ENCODE measurements at regions not wholly inside any gene's neighbourhood (a gene's known extent, or its start where the extent isn't known, plus 50 kb on each side); places are given as distances from the start of the nearest gene placed in this dataset.

- DNase-seq (ENCODE audit: low read depth), result no peak
- no peak overlapping the region for H3K4me3 ChIP-seq (ENCODE audit: low read depth, low read length)
- TF ChIP-seq POLR2A (IDR thresholded peaks at IDR 0.05; ENCODE audit: extremely low read depth, insufficient read length) (no peak), MYC (IDR thresholded peaks at IDR 0.05; ENCODE audit: low read depth, low read length) (no peak)
- TF ChIP-seq, protein P1, sequence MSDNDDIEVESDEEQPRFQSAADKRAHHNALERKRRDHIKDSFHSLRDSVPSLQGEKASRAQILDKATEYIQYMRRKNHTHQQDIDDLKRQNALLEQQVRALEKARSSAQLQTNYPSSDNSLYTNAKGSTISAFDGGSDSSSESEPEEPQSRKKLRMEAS (IDR thresholded peaks at IDR 0.05; ENCODE audit: low read depth, low read length), result no peak
- TF ChIP-seq, protein P2, sequence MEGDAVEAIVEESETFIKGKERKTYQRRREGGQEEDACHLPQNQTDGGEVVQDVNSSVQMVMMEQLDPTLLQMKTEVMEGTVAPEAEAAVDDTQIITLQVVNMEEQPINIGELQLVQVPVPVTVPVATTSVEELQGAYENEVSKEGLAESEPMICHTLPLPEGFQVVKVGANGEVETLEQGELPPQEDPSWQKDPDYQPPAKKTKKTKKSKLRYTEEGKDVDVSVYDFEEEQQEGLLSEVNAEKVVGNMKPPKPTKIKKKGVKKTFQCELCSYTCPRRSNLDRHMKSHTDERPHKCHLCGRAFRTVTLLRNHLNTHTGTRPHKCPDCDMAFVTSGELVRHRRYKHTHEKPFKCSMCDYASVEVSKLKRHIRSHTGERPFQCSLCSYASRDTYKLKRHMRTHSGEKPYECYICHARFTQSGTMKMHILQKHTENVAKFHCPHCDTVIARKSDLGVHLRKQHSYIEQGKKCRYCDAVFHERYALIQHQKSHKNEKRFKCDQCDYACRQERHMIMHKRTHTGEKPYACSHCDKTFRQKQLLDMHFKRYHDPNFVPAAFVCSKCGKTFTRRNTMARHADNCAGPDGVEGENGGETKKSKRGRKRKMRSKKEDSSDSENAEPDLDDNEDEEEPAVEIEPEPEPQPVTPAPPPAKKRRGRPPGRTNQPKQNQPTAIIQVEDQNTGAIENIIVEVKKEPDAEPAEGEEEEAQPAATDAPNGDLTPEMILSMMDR (IDR thresholded peaks at IDR 0.05; ENCODE audit: low read depth, low read length), result no peak
Measured at GRCh38 chr22:47309946-47310345, 547.5 kb downstream of the TBC1D22A start.

- TF ChIP-seq MYC (IDR thresholded peaks at IDR 0.05; ENCODE audit: low read depth, low read length) (no peak), POLR2A (IDR thresholded peaks at IDR 0.05; ENCODE audit: extremely low read depth, insufficient read length) (no peak)
- TF ChIP-seq, protein P2 (IDR thresholded peaks at IDR 0.05; ENCODE audit: low read depth, low read length), result no peak
- TF ChIP-seq, protein P1 (IDR thresholded peaks at IDR 0.05; ENCODE audit: low read depth, low read length), result no peak
- no peak for DNase-seq (ENCODE audit: low read depth)
- H3K4me3 ChIP-seq (ENCODE audit: low read depth, low read length), result no peak overlapping the region
Measured at GRCh38 chr22:47309476-47309875, 547.0 kb downstream of the TBC1D22A start.

DNA sequence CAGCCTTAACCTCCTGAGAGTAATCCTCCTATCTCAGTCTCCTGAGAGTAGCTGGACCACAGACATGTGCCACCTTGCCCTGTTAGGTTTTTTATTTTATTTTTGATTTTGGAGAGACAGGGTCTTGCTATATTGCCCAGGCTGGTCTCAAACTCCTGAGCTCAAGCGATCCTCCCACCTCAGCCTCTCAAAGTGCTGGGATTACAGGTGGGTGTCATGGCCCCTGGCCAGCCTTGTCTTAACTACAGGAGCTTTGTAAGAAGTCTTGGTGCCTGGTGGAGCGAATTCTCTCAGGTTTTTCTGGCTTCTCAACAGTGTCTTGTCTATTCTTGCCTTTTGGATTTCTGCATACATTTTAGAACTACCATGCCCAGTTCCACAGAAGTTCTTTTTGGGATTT lies 546.4 kb downstream of the TBC1D22A start:
- TF ChIP-seq MYC (IDR thresholded peaks at IDR 0.05; ENCODE audit: low read depth, low read length) (no peak), POLR2A (IDR thresholded peaks at IDR 0.05; ENCODE audit: extremely low read depth, insufficient read length) (no peak)
- TF ChIP-seq, protein P1 (IDR thresholded peaks at IDR 0.05; ENCODE audit: low read depth, low read length), result no peak
- TF ChIP-seq, protein P2 (IDR thresholded peaks at IDR 0.05; ENCODE audit: low read depth, low read length), result no peak

GRCh38 chr22:47307822-47308221 lies 545.4 kb downstream of the TBC1D22A start:
- no peak overlapping the region for H3K4me3 ChIP-seq (ENCODE audit: low read depth, low read length)
- TF ChIP-seq MYC (IDR thresholded peaks at IDR 0.05; ENCODE audit: low read depth, low read length), result no peak
- TF ChIP-seq, protein P1 (IDR thresholded peaks at IDR 0.05; ENCODE audit: low read depth, low read length), result no peak
- TF ChIP-seq, protein P2 (IDR thresholded peaks at IDR 0.05; ENCODE audit: low read depth, low read length), result no peak
- no peak for TF ChIP-seq POLR2A (IDR thresholded peaks at IDR 0.05; ENCODE audit: extremely low read depth, insufficient read length)
- no peak for DNase-seq (ENCODE audit: low read depth)

More for the DNA sequence above, 546.4 kb downstream of the TBC1D22A start:
- H3K4me3 ChIP-seq (ENCODE audit: low read depth, low read length), result no peak overlapping the region
- DNase-seq (ENCODE audit: low read depth), result no peak

GRCh38 chr22:47307326-47307725 lies 544.9 kb downstream of the TBC1D22A start:
- H3K4me3 ChIP-seq (ENCODE audit: low read depth, low read length), result no peak overlapping the region
- TF ChIP-seq MYC (IDR thresholded peaks at IDR 0.05; ENCODE audit: low read depth, low read length) (no peak), POLR2A (IDR thresholded peaks at IDR 0.05; ENCODE audit: extremely low read depth, insufficient read length) (no peak)
- TF ChIP-seq, protein P1 (IDR thresholded peaks at IDR 0.05; ENCODE audit: low read depth, low read length), result no peak
- TF ChIP-seq, protein P2 (IDR thresholded peaks at IDR 0.05; ENCODE audit: low read depth, low read length), result no peak
- DNase-seq (ENCODE audit: low read depth), result peak; percentile 71

Measured in NB4 (cell line).